Epidermal melanocyte (primary cell): ENCODE measurements at regions not wholly inside any gene's neighbourhood (a gene's known extent, or its start where the extent isn't known, plus 50 kb on each side); places are given as distances from the start of the nearest gene placed in this dataset.
A peak's percentile ranks its signal among the peaks of the same experiment; 100 is the strongest.

Source experiments
- DNase-seq: peaks from one replicate; pipeline ENCODE4 v3.0.0; 2011; ENCODE audit warnings: low spot score; ENCODE audit not compliant: insufficient read length

GRCh38 chr7:46155367-46155766 lies 234.3 kb upstream of the IGFBP3 start:
- no peak for DNase-seq

DNA sequence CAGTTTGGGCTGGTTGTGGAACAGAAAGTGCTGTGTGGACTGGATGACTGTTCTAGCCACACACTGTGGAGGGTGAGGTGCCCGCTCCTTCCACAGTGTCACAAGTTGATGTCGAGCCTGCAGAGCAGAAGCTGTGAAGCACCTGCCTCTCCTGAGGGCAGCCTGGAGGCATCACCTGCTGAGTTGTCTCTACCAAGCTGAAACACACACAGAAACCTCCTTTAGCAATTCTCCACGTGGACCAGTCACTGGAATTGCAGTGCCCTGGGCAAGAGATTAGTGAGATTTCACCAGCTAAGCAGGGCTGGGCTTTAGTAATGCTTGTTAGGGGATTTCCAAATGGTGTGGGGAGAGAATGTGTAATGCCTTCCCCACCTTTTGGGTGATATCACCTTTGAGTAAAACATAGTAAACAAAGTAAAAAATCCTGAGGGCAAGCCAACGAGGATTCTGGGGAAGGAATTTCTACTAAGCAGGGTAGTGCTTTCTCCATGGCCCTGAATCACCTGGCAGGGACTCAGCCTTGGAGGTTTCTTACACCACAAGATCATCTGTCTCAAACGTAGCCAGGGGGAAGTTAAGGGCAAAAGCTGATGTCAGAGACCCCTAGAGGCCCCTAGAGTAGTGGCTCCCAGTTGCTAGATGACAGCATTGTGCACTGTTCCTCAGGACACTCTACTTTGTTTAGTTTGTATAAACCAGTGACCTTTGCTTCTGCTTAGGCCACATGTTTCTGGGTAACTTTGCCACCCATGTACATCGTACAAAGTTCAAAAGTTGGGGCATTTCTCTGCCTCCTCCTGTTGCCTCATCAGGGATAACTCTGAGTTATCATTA lies 233.1 kb upstream of the IGFBP3 start:
- no peak for DNase-seq

- DNase-seq: no peak
Measured at GRCh38 chr7:46153583-46153950, 232.5 kb upstream of the IGFBP3 start.

GRCh38 chr7:46152696-46153095 lies 231.6 kb upstream of the IGFBP3 start:
- DNase-seq: no peak

GRCh38 chr7:46150721-46151120 lies 229.6 kb upstream of the IGFBP3 start:
- no peak for DNase-seq

DNA sequence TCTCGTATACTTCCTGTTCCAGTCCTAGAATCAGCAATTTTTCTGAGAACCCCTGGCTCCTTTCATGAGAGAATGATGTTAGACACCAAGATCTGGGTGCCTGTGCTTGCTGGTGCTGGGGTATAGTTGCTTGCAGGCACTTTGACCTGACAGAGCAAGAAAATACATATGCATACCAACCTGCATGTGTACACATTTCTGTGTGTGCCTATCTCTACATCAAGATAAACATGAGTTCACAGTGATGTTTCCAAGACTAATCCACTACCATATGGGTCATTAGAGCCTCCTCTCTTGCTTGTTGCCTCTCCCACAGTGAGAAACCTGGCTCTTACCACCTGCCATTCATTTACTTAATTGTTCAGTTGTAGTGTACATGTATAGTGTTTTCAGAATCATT lies 229.1 kb upstream of the IGFBP3 start:
- DNase-seq: no peak

GRCh38 chr7:46147871-46148270 lies 226.8 kb upstream of the IGFBP3 start:
- no peak for DNase-seq

- DNase-seq: no peak
Measured at GRCh38 chr7:46146454-46147255, 225.6 kb upstream of the IGFBP3 start.

DNA sequence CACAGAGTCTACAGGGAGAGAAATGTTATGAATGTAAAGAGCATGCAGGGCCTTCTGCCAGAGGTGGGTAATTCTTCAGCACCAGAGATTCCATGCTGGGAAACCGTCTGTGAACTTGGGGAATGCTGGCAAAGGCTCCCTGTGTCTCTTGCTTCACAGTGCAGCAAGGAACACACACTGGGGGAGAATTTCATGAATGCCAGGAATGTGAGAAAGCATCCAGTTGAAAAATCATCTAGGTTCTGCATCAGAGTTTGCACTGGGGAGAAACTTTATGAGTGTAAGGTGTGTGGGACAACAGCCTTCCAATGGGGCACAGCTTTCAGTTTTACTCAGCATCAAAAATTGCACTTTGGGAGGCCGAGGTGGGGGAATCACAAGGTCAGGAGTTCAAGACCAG lies 224.3 kb upstream of the IGFBP3 start:
- peak; percentile 50 for DNase-seq

DNA sequence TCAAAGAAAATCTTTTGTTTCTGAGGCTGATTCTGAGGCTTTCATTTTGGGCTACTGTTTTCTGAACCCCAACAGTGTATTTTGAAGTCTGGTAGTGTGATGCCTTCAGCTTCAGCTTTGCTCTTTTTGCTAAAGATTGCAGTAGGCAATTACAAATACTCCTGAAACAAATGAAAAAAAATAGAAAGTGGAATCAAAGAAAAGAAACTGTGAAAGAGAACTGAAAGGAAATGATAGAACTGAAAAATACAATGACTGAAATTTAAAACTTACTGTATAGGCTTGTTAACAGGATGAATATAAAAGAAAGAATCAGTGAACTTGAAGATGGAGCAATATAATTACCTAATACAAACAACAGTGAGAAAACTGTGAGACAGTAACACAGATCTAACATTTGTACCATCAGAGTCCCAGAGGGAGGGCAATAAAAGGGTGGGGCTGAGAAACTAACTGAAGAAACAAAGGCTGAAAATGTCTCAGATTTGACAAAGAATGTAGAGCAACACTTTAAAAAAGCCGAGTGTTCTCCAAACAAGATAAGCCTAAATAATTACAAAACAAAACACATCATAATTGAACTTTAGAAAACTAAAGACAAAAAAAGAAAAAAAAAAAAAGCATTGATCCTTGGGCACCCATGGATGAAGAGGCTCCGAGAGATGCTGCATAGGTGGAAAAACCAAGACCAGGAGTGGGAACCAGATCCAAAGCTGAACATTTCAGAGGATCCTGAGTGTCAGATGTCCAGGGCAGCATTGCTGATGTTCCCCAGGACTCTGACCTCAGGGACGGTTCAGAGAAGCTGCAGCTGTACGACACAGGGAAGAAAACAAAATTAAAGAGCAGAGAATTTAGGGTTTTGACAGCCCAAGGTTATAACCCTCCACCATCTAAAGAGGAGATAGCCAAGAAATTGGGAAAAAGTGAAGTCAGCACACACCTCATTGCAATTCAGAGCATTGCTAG lies 223.2 kb upstream of the IGFBP3 start:
- no peak for DNase-seq

DNA sequence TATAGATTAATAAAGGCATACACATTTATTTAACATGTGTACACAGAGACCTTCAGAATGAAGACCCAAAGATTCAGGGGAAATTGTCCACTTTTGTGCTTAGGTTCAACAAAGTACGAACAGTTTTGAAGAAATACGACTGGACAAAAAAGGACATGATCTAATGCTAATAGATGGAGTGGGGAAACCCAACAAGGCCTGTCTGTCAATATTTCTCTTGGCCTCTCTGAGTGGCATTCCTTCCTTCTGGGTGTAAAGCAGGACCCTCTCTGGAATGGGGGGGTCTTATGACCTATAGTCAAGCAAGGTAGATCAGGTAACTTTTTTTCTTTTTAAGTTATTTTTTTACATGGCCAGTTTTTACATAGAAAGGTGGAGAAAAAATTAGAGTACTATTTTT lies 222.3 kb upstream of the IGFBP3 start:
- no peak for DNase-seq

DNA sequence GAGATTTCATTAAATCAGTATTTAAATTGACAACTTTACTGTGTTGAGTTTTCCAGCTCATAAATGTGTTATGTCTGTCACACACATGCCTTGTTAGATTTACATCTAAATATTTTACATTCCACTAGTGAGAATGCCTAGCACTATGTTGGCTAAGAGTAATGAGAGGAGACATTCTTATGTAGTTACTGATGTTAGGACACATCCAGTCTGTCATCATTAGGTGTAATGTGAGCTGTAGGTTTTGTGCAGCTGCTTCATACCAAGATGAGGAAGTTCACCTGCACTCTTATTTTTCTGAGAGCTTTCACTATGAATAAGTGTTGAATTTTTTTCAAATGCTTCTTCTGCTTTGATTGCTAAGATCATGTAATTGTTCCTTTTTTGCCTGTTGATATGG lies 218.0 kb upstream of the IGFBP3 start:
- no peak for DNase-seq

DNA sequence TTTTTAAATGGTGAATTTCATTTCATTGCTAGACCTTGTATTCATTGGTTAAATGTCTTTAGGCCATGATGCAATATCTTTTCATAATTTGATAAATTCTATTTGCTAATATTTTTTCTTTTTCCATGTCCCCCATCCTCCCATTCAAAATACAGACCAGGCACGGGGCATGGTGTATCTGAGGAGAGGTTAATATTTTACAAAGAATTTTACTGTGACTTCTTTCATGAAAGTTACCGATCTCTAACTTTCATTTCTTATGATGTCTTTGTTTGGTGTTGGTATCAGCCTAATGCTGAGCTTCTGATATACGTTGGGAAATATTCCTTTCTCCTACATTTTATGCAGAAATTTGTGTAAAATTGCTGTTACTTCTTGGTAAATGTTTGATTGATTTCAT lies 216.7 kb upstream of the IGFBP3 start:
- no peak for DNase-seq

GRCh38 chr7:46135557-46135956 lies 214.5 kb upstream of the IGFBP3 start:
- DNase-seq: no peak

DNA sequence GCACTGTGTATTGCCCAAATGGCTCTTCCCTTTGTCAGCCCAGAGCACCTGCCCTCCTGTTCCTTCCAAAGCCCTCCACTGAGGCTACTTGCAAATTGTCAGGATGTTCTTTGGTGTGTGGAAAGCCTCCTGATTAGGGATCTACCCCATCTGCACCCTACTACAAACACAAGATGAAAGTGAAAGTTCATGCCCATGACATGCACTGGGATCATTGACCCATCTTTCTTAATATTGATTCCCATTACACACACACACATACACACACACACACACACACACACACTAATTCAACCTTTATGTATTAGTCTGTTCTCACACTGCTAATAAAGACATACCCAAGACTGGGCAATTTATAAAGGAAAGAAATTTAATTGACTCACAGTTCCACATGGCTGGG lies 213.7 kb upstream of the IGFBP3 start:
- DNase-seq: no peak

DNA sequence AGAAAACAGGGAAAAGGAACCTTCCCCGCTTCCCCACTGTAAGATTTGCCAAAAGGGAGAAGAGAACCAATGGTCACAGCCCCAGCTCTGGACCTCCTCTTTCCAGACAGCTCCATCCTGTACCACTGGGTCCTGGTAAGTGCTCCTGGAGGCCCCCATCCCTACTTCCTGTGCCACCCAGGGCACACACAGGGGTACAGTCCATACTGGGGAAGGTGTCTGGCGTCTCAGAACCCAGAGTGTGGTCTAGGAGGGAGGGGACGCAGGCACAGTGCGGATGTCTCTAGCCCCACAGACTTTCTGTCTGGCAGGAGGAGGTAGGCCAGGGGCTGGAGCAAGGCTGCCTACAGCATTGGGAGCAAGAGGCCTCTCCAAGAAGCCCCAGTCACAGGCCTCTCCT lies 213.3 kb upstream of the IGFBP3 start:
- no peak for DNase-seq

GRCh38 chr7:46133751-46134150 lies 212.7 kb upstream of the IGFBP3 start:
- no peak for DNase-seq

GRCh38 chr7:46133072-46133471 lies 212.0 kb upstream of the IGFBP3 start:
- no peak for DNase-seq

GRCh38 chr7:46131916-46132795 lies 211.1 kb upstream of the IGFBP3 start:
- no peak for DNase-seq

- DNase-seq: no peak
Measured at GRCh38 chr7:46129831-46130230, 208.8 kb upstream of the IGFBP3 start.

DNA sequence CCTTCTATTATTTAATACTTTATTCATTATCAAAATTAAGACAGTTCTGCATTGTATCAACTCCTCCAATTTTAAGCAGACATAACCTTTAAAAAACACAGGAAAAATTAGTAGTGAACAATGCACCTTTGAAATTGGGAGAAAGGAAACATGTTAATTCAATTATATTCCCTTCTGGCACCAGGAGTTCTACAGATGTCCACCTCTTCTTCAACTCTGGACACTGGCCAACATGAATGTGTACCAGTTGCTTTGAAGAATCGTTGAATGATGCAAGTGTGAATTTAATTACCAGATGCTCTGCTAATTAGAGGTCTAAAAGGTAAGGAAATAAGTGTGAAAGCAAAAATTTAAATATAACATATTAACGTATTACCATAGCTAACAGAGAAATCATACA lies 206.7 kb upstream of the IGFBP3 start:
- DNase-seq: no peak
